ENCODE measurements at regions not wholly inside any gene's neighbourhood (a gene's known extent, or its start where the extent isn't known, plus 50 kb on each side); places are given as distances from the start of the nearest gene placed in this dataset.

- Mint-ChIP-seq H3K9me3 (peaks cover 25% of the 10 kb centered on the region), H3K27me3 (ENCODE audit: low read depth) (no peaks in the 10 kb centered on the region), H3K36me3 (no peaks in the 10 kb centered on the region), H3K27ac (no peak overlapping the region), H3K4me3 (no peak overlapping the region), H3K4me1 (no peaks in the 10 kb centered on the region)
- DNase-seq (ENCODE audit: low spot score in 2 of 2, unreplicated experiment in 2 of 2): no peak
- TF ChIP-seq CTCF (IDR thresholded peaks at IDR 0.05; ENCODE audit: unreplicated experiment): no peak
These were observed 62.8 kb downstream of the NUDT10 start for GRCh38 chrX:51395480-51395809.
